ENCODE measurements at regions not wholly inside any gene's neighbourhood (a gene's known extent, or its start where the extent isn't known, plus 50 kb on each side); places are given as distances from the start of the nearest gene placed in this dataset.

GRCh38 chr15:25993506-25993905, 130.4 kb upstream of the ATP10A start:
- H3K4me3 ChIP-seq (replicated peaks in 1 of 2; ENCODE audit: low read depth in 1 of 2, low read length in 2 of 2) = no peak overlapping the region
- H3K4me1 ChIP-seq (ENCODE audit: control insufficient read depth in 1 of 2, insufficient read depth in 2 of 2, low read length in 2 of 2) = no peaks in the 10 kb centered on the region
- no peaks in the 10 kb centered on the region for H4K20me1 ChIP-seq (ENCODE audit: insufficient read depth)
- no peak overlapping the region for H3K4me2 ChIP-seq (ENCODE audit: low read length)
- CTCF ChIA-PET = no interaction called here
- H3K36me3 ChIP-seq (ENCODE audit: control insufficient read depth in 1 of 2, insufficient read depth in 2 of 2, low read length in 2 of 2) = no peaks in the 10 kb centered on the region
- no TSS peak for BruUV-seq (replicated peaks)
- no peaks in the 10 kb centered on the region for H3K27me3 ChIP-seq (ENCODE audit: insufficient read depth, low read length)
- H3K27ac ChIP-seq (ENCODE audit: low read depth, low read length) = no peak overlapping the region
- H2AFZ ChIP-seq (ENCODE audit: low read depth, low read length, poor library complexity, severe bottlenecking) = no peak overlapping the region
- RAD21 ChIA-PET (ENCODE audit: low non-redundant PET in 1 of 2, low total read pairs in 2 of 2, uncharacterized antibody in 2 of 2, unreplicated experiment in 2 of 2) = no interaction called here
- TF ChIP-seq POLR2A (IDR thresholded peaks at IDR 0.05; ENCODE audit: borderline replicate concordance, extremely low read depth, insufficient read depth, insufficient read length) (no peak), ZNF274 (IDR thresholded peaks at IDR 0.05; ENCODE audit: low read depth, low read length) (no peak), SP1 (IDR thresholded peaks at IDR 0.05; ENCODE audit: low read depth) (no peak), JUND (IDR thresholded peaks at IDR 0.05) (no peak), ZBTB33 (IDR thresholded peaks at IDR 0.05; ENCODE audit: extremely low read depth, insufficient replicate concordance, low read length) (no peak), ELF1 (IDR thresholded peaks at IDR 0.05; ENCODE audit: borderline replicate concordance, low read depth) (no peak), REST (IDR thresholded peaks at IDR 0.05; ENCODE audit: low read depth) (no peak), FOSL1 (IDR thresholded peaks at IDR 0.05; ENCODE audit: low read depth) (no peak), MAX (IDR thresholded peaks at IDR 0.05) (no peak)
- ATAC-seq = no peak
- H3K9me2 ChIP-seq (ENCODE audit: insufficient read depth) = no peaks in the 10 kb centered on the region
- DNase-seq (ENCODE audit: low read depth, low spot score) = no peak
- no peaks in the 10 kb centered on the region for H3K79me2 ChIP-seq (ENCODE audit: insufficient read depth, low read length)
- no peak overlapping the region for H3K9ac ChIP-seq (ENCODE audit: low read length)
- POLR2A ChIA-PET = no interaction called here
- intact Hi-C loops (cut with micrococcal nuclease) = no loop called here
- peaks cover 12 to 41% of the 10 kb centered on the region in 2 experiments; a peak in 2 of 4 replicates for H3K9me3 ChIP-seq (ENCODE audit: control insufficient read depth in 1 of 2, insufficient read depth in 1 of 2, low read depth in 1 of 2, low read length in 2 of 2)
